Natural killer cell (primary cell): ENCODE measurements at regions not wholly inside any gene's neighbourhood (a gene's known extent, or its start where the extent isn't known, plus 50 kb on each side); places are given as distances from the start of the nearest gene placed in this dataset.
"Not testable (repeated sequence)": the region's sequence is repeated elsewhere in the genome, so short reads cannot be mapped to it uniquely, and the experiment has no call there.

ENCODE experiments used
- ATAC-seq, 3 donors: fragments of 150-1000 bp in 2 of 3; fragments of 200-7000 bp in 1 of 3; cut with Tn5 transposase; 1 replicate in 1 of 3; 2 replicates in 2 of 3; pipeline ENCODE4 v1.10.0; 2021; ENCODE audit warnings: mild to moderate bottlenecking in 2 of 3, moderate library complexity in 2 of 3
- DNase-seq, 2 donors: peaks; one replicate each; pipeline versions ENCODE4 v3.0.0 to v3.0.0-alpha.2; 2013 to 2021; ENCODE audit warnings: mixed read lengths in 1 of 2
- H3K27ac ChIP-seq: one replicate; pipeline ENCODE4 v1.5.1; 2013; ENCODE audit warnings: mild to moderate bottlenecking, low read length
- H3K27me3 ChIP-seq: one replicate; pipeline ENCODE4 v1.6.1; 2013; ENCODE audit warnings: low read length; ENCODE audit not compliant: control insufficient read depth, insufficient read depth
- H3K36me3 ChIP-seq: one replicate; pipeline ENCODE4 v1.6.1; 2013; ENCODE audit warnings: low read length; ENCODE audit not compliant: control insufficient read depth, insufficient read depth
- H3K4me1 ChIP-seq: one replicate; pipeline ENCODE4 v1.6.1; 2013; ENCODE audit warnings: low read length; ENCODE audit not compliant: control insufficient read depth, insufficient read depth
- H3K4me3 ChIP-seq: one replicate; pipeline ENCODE4 v1.5.1; 2013; ENCODE audit warnings: low read length
- H3K9me3 ChIP-seq: one replicate; pipeline ENCODE4 v1.6.1; 2013; ENCODE audit warnings: low read length; ENCODE audit not compliant: control insufficient read depth, insufficient read depth
- H3K27ac Mint-ChIP-seq, 2 donors: one replicate each; pipeline ENCODE4 v1.8.0; 2022; ENCODE audit warnings: mild to moderate bottlenecking in 2 of 2, mixed read lengths in 2 of 2, moderate library complexity in 1 of 2
- H3K27me3 Mint-ChIP-seq, 2 donors: one replicate each; pipeline ENCODE4 v1.8.0; 2022; ENCODE audit warnings: low read depth in 2 of 2, mixed read lengths in 2 of 2
- H3K36me3 Mint-ChIP-seq: one replicate; pipeline ENCODE4 v1.8.0; 2022; ENCODE audit warnings: mixed read lengths
- H3K4me1 Mint-ChIP-seq, 2 donors: one replicate each; pipeline ENCODE4 v1.8.0; 2022; ENCODE audit warnings: mixed read lengths in 2 of 2
- H3K4me3 Mint-ChIP-seq: one replicate; pipeline ENCODE4 v1.8.0; 2022; ENCODE audit warnings: mild to moderate bottlenecking, moderate library complexity, mixed read lengths
- H3K9me3 Mint-ChIP-seq, 2 donors: one replicate each; pipeline ENCODE4 v1.8.0; 2022; ENCODE audit warnings: mixed read lengths in 2 of 2
- CTCF ChIP-seq: fragments of 200-600 bp; IDR thresholded peaks from one replicate; pipeline ENCODE4 v1.8.0; 2022; ENCODE audit warnings: antibody characterized with exemption
- WGBS: methylation state at CpG from one replicate; pipeline ENCODE4 v1.1.7; 2013; ENCODE audit warnings: missing lambda C conversion rate; ENCODE audit not compliant: insufficient coverage; 5-methylcytosine and 5-hydroxymethylcytosine counted together
- intact Hi-C: fragments of 100-400 bp; cut with micrococcal nuclease; formaldehyde crosslinking; loops from one replicate; pipeline ENCODE4 v1.14.2; 2022

GRCh38 chr6:3966426-3966825, 112.5 kb downstream of the FAM217A start:
- no peak for DNase-seq
- H3K4me1 Mint-ChIP-seq = no peaks in the 10 kb centered on the region
- 59% methylated on average over 9 of the region's 9 CpGs for WGBS
- no peaks in the 10 kb centered on the region for H3K9me3 Mint-ChIP-seq
- H3K4me3 ChIP-seq = no peak overlapping the region
- no peaks in the 10 kb centered on the region for H3K9me3 ChIP-seq
- H3K4me3 Mint-ChIP-seq = no peak overlapping the region
- H3K36me3 ChIP-seq = no peaks in the 10 kb centered on the region
- H3K36me3 Mint-ChIP-seq = no peaks in the 10 kb centered on the region
- ATAC-seq = no peak
- H3K4me1 ChIP-seq = no peaks in the 10 kb centered on the region
- H3K27ac Mint-ChIP-seq = no peak overlapping the region
- TF ChIP-seq CTCF = no peak
- no peaks in the 10 kb centered on the region for H3K27me3 Mint-ChIP-seq
- intact Hi-C loops = no loop called here
- H3K27ac ChIP-seq = no peak overlapping the region
- H3K27me3 ChIP-seq = no peaks in the 10 kb centered on the region

- no peaks in the 10 kb centered on the region for H3K27me3 ChIP-seq
- no peak overlapping the region for H3K4me3 ChIP-seq
- no peak overlapping the region for H3K27ac ChIP-seq
- Mint-ChIP-seq H3K9me3 (no peaks in the 10 kb centered on the region), H3K4me3 (no peak overlapping the region), H3K27ac (no peak overlapping the region), H3K36me3 (no peaks in the 10 kb centered on the region), H3K27me3 (peaks cover 2 to 7% of the 10 kb centered on the region in 2 donors), H3K4me1 (no peaks in the 10 kb centered on the region)
- DNase-seq = no peak
- no peak for TF ChIP-seq CTCF
- 85% methylated on average over 5 of the region's 5 CpGs for WGBS
- no peaks in the 10 kb centered on the region for H3K9me3 ChIP-seq
- no peaks in the 10 kb centered on the region for H3K36me3 ChIP-seq
- intact Hi-C loops = no loop called here
- ATAC-seq = no peak
- H3K4me1 ChIP-seq = no peaks in the 10 kb centered on the region
Measured at GRCh38 chr6:3970097-3970496, 108.8 kb downstream of the FAM217A start.

GRCh38 chr6:3973152-3973551, 105.8 kb downstream of the FAM217A start:
- not testable (repeated sequence) for H3K4me3 ChIP-seq, H3K4me1 ChIP-seq
- WGBS = 90% methylated on average over 3 of the region's 3 CpGs

GRCh38 chr6:3977875-3978711, 100.8 kb downstream of the FAM217A start:
- H3K4me3 Mint-ChIP-seq = no peak overlapping the region
- Histone ChIP-seq H3K36me3 (no peaks in the 10 kb centered on the region), H3K9me3 (no peaks in the 10 kb centered on the region), H3K4me1 (peaks cover 3% of the 10 kb centered on the region), H3K27me3 (no peaks in the 10 kb centered on the region), H3K27ac (no peak overlapping the region), H3K4me3 (no peak overlapping the region)
- DNase-seq (peak in 1 of 2 donors; percentile 74), ATAC-seq (peak; percentile 71 to 90 (median 77))
- H3K36me3 Mint-ChIP-seq = no peaks in the 10 kb centered on the region
- intact Hi-C loops = no loop called here
- H3K27ac Mint-ChIP-seq = no peak overlapping the region
- no peak for TF ChIP-seq CTCF
- H3K27me3 Mint-ChIP-seq = peaks cover 2 to 7% of the 10 kb centered on the region in 2 donors
- H3K9me3 Mint-ChIP-seq = no peaks in the 10 kb centered on the region
- 33% methylated on average over 16 of the region's 16 CpGs for WGBS
- peaks cover 5 to 14% of the 10 kb centered on the region in 2 donors for H3K4me1 Mint-ChIP-seq

More at GRCh38 chr6:3973152-3973551, 105.8 kb downstream of the FAM217A start:
- H3K36me3 ChIP-seq, H3K27ac ChIP-seq, H3K4me3 Mint-ChIP-seq, H3K36me3 Mint-ChIP-seq, H3K4me1 Mint-ChIP-seq, H3K27me3 ChIP-seq, intact Hi-C loops, DNase-seq, ATAC-seq, H3K27me3 Mint-ChIP-seq, H3K27ac Mint-ChIP-seq, H3K9me3 ChIP-seq, H3K9me3 Mint-ChIP-seq: not testable (repeated sequence)

GRCh38 chr6:3978966-3979365, 100.0 kb downstream of the FAM217A start:
- peaks cover 5 to 14% of the 10 kb centered on the region in 2 donors for H3K4me1 Mint-ChIP-seq
- H3K27ac Mint-ChIP-seq, H3K27me3 ChIP-seq, H3K36me3 Mint-ChIP-seq, H3K27ac ChIP-seq, intact Hi-C loops, H3K4me3 ChIP-seq, H3K27me3 Mint-ChIP-seq, H3K9me3 ChIP-seq, H3K4me3 Mint-ChIP-seq, DNase-seq, H3K36me3 ChIP-seq, ATAC-seq, H3K9me3 Mint-ChIP-seq, H3K4me1 ChIP-seq: not testable (repeated sequence)
- WGBS = no CpG with 5 or more reads among the region's 1 CpG
